Inflammatory macrophage (primary cell): ENCODE measurements at regions not wholly inside any gene's neighbourhood (a gene's known extent, or its start where the extent isn't known, plus 50 kb on each side); places are given as distances from the start of the nearest gene placed in this dataset.
A peak's percentile ranks its signal among the peaks of the same experiment; 100 is the strongest.

ENCODE experiments used
- DNase-seq, 2 donors: peaks; one replicate each; pipeline ENCODE4 v3.0.0-alpha.2; 2020 to 2022

DNA sequence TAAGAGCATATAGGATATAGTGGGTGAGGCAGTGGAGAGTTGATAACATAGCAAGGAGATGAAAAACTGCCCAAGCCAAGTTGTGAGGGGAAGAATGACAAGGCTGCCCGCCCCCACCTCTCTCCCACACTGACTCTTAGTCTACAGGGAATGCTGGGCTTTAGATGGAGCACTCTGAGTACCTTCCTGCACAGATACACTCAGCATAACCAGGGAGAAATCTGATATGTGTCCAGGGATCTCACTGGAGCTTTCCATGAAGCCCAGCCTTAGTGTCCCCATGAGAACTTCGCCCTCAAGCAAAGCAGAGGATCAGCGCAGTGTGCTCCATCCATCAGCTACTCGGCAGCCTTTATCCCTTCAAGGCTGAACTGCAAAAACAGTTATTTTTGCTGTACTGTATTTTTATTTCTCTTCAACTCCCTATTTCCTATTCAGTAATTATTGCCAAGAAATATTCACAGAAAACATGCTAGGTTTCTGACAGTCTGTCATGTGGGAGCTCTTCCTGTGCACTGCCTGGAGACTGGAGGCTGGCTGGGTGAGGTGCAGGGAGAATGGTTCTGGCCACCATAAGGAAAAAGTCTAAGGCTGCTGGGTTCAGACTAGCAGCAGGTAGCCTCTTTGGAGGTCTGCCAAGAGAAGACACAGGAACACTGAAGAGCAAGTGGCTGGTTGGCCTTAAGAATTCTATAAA, 475.2 kb upstream of the PPP2R3A start:
- no peak for DNase-seq

GRCh38 chr3:135491491-135492205, 473.9 kb upstream of the PPP2R3A start:
- DNase-seq: no peak

DNA sequence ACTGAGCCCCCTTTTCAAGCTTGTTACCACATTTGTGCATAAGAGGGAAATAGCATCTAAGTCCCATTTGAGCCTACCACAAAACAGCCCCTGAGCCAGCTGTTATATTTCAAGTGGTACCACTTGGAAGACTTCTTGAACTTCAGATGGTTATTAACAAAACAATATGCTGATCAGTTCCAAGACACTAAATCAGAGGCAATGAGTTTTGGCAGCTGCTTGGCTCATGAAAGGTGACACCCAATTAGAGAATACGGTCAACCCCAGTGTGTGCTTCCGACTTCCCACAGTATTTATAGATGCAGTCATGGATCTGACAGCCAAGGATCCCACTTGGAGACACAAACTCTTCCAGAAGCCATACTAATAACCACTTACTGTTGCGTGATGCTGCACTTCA, 469.6 kb upstream of the PPP2R3A start:
- no peak for DNase-seq

DNA sequence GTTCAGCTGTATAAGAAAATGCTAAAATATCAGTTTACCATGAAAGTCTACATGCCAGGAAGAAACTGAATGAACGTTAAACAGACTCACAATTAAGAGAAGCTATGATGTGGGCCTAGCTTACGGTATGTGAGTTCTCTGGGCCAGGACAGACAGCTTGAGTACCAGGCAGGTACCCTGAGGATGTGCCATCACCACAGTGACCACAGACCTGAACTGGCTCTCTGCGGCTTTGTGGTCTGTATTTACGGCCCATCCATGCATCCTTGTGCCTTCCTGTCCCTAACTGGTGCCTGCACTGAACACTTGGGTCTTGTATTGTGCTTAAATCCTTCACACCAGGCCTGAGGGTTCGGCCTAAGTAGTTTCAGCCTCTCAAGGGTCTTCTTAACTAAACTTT, 467.5 kb upstream of the PPP2R3A start:
- DNase-seq: no peak

DNA sequence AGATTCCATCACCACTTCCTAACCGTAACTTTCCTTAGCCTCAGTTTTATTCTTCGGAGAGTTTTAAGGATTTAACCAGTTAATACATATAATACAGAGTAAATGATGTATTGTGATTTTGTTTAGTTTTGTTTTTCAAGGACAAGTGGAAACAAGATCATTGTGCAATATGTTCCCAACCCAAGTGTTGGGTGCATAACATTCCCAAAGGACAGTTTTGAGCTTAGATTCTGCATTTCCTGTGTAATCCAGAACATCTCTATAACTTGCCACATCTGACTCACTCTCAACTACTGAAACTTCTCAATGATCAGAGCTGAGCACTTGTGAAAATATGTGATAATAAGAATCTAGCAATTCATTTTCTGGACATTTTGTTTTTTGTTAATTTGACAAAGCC, 466.1 kb upstream of the PPP2R3A start:
- no peak for DNase-seq

GRCh38 chr3:135500034-135500433, 465.5 kb upstream of the PPP2R3A start:
- no peak for DNase-seq

DNA sequence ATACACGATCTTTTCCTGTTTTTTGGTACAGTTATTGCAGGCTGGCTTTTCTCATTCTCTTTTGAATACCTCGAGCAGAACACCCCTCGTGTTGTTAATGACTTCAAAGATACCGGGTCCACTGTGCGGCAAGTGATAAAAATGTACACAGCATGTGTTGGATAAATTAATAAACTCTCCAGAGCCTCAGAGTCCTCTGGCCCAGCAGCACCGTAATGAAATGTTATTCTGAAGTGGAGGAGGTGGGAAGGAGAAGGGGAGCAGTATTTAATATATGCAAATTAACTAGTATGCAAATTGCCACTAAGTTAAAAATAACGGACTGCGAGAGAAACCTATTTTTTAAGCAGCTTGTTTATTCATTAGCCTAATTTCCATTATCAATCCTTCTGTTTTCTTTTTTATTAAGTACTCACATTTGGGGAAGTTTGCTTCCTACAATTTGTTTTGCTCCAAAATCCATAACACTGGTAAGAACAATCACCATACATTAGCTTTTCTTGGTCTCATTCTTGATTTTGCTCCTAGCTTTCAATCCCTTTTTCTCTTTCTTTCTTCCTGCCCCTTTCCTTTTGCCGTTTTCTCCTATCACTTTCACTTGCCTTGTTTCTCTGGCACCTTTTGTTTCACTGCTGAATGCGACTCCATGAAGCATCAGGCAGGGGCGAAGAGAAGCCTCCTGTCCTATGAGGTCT, 462.3 kb upstream of the PPP2R3A start:
- no peak for DNase-seq

DNA sequence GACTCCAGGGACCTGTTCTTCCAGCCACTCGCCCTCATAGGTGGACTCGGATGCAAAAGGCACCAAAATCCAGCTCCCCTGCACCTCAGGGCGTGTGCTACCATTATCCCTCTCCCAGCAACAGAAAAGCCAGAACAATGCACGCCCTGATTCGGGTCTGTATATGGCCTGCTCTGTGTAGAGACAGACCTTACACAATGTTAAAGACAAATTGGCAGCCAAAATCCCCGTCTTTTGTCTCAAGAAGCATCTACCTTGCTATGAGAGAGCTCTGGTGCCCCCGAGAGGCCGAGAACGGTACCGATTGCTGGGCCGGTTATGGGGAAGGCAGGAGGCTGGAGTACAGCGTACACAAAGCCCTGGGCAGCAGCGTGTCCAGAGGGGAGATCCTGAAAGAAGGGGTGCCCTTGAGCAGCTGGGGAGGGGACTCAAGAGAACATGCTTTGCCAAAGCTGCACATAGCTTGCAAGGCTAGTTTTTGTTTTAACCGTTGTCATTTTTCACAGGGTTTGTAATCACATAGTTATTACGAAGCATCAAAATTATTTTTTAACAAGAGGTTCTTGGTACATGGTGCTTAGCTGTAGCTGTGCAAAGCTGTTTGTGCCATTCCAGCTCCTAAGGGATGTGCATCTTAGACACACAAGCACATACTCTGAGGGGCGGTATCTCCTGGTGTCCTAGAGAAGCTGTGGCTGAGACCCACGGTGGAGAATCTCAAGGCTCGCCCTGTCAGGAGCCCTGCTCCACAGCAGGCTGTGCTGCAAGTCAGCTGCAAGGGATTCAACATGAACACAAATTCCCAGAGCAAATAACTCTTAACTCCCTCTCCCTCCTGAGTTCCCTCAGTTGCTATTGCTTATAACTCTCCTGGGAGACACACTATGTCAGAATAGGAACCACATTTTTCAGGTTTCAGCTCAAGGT, 461.5 kb upstream of the PPP2R3A start:
- peak; percentile 49 to 60 for DNase-seq

DNA sequence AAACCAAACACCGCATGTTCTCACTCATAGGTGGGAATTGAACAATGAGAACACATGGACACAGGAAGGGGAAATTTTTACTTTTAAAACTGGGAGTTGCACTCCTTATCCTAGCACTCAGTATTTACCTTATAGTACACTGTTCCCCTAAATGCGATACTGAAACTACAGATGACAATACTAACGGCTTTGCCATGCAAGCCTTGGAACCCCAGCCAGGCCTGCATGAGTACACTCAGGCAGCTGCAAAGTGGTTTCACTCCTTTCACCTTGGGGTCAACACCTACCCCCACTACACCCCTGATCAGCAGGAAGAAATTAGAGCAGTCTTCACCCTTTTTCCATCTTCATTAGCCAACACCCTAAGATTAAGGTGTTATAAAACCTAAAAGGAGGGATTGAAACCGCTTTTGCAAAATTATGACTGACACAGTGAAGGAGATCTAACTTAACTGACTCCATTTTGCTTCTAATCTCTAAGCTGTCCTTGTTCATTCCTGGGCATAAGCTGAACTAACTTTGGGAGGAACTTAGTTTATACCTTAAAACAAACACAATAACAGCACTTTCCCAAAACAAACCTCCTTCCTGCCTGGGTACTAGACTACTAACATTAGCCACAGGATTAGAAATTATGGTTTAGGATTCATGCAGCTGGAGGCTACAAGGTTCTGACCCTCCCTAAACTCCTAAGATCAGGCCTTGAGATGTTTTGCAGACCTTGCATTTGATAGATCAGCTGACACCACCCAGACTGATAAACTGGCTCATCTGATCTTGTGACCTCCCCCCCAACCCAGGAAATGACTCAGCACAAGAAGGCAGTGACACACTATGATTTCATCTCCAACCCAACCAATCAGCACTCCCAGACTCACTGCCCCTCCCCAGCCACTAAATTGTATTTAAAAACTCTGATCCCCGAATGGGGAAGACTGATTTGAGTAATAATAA, 452.1 kb upstream of the PPP2R3A start:
- DNase-seq: peak; percentile 35 to 63

GRCh38 chr3:135514060-135514448, 451.5 kb upstream of the PPP2R3A start:
- DNase-seq: no peak

DNA sequence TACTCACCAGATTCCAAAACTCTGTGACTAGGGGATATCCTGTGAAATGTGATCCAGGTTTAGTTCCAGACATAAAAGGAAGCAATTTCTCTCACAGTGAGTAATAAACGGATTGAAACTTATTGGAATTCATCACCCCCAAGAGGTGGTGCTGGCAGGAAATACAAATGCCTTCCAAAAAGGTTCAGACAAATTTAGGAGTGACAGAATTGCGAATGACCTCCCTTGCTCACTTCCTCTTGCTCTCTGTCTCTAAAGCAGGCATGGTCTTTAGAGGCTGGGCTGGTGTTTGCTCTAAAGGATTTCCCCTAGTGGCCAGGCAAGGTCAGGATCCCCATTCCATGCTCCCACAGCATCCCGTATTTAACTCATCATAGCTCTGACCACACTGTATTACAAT, 449.4 kb upstream of the PPP2R3A start:
- DNase-seq: peak in 1 of 2 donors; percentile 7

- no peak for DNase-seq
These were observed 437.0 kb upstream of the PPP2R3A start for GRCh38 chr3:135528413-135529015.

DNA sequence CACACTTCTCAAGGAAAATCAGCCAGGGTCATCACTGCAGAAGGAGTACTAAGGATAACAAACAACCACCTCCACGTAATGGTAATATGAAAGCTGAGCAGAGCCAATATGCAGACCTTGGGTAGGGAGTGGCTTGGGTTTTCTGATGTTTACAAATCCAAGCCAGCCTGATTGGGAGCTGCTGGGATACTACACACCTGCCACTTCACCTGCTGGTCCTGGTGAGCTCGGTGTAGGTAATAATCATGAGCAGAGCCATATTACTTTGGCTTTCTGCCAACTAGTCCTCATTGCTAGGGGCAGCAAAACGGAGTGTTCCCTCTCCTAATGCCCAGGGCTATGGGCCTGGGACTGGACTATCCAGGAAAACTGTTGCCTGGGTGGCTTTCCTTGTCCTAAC, 433.5 kb upstream of the PPP2R3A start:
- no peak for DNase-seq

DNA sequence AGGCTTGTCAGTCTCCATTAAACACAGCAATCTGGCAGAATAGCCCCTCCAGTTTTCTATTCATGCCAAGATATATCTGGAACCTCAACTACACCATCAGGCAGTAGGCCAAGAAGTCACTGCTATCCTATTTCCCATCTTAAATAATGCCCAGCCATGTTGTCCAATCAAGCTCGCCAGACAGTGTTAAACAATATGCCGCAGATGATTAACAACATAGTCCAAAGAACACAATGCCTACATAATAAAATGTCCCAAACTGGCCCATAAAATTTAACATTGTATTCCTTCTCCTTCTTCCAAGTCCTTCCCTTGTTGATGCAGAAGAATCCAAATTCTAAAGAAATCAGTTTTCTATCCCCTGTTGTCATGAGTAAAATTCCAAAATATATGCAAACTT, 427.4 kb upstream of the PPP2R3A start:
- DNase-seq: no peak

DNA sequence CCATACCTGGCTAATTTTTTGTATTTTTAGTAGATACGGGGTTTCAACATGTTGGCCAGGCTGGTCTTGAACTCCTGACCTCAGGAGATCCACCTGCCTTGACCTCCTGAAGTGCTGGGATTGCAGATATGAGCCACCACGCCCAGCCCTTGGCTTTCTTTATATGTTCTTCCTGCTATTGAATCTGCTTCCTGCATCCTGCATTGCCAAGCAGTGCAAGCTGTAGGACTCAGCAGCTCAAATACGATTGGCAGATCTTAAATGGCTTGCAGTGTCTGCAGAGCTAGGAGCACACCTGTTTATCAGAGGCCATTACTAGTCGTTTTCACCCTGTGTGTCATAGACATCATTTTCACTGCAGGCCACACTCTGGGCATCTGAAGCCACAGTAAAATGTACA, 426.2 kb upstream of the PPP2R3A start:
- DNase-seq: no peak

DNA sequence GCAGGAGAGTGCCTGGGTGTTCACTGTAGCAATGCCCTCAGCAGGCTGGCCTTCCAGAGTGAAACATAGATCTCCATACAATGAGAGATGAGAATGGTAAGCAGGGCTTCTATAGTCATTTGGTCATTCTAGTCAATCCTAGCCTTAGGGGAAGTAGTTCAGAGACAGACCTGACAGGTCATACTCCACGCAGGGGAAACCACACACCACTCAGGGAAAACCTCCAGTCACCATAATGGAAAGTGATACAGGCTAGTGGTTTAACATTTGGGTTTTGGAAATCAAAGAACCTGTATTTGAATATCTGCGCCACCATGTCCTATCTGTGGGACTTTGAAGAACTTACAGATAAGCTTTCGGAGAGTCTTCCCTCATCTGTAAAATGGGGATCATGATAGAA, 425.7 kb upstream of the PPP2R3A start:
- DNase-seq: no peak

DNA sequence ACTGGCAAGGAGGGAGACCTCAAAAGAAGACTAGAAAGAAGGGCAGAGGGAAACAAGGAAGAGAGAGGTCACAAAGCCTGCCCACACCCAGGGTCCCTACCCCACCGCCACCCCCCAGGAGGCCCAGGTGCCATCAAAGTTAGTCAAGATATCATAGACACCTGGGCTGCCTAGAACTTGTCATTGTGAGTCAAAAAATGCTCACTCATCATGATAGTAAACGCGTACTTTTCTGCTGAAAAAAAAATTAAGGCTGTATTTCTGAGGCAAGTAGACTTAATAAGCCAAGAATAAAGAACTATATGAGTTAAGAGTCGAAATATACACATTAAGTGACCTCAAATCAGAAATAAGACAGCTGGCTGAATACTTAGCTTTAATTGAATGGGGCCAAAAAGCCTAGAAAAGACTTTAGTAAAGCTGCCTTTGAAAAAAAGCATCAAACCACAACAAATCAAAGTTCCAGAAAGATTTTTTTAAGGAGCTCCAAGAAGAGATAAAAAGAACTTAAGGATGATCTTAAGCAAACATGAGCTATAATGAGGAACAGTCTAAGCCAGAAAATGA, 415.5 kb upstream of the PPP2R3A start:
- DNase-seq: no peak

GRCh38 chr3:135556174-135556573, 409.4 kb upstream of the PPP2R3A start:
- DNase-seq: no peak

DNA sequence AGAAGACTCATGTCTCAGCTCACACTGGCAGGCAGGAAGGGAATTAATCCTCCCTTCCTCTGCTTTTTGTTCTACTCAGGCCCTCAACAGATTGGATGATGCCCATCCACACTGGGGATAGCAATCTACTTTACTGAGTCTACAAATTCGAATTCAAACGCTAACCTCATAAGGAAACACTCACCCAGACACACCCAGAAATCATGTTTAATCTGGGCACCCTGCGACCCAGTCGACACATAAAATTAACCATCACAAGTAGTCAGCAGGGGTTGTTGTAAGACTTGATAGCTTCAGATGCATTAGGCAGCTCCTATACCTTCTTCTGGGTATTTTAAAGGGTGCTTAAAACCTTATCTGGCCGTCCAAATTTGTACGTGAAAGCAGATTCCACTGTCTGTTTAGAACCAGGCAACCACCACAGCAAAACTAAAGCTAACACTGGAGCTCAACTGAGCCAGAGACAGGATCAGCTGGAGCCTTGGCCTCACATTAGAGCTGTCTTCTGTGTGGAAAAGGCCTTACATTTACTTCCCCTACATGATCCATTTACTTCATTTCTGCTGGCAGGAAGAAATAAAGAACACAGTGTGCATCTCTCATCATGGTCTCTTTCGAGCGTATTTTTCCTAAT, 407.3 kb upstream of the PPP2R3A start:
- DNase-seq: no peak

DNA sequence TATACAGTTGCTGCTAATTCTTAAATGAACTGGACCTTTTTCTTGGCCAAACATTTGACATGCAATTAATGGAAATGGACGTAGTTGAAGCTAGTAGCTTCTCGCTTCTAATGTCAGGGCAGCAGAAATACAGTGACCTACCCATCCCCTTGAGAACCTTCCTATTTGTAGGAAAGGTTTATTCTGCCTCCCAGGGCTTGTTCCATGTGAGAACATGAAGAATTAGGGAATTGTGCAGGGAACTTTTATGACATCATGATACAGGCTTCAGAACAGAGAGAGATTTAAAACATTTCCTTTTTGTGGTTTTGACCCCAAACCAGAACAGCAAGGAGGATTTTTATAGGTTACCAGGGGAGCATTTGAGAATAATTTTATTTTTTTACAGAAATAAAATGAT, 406.6 kb upstream of the PPP2R3A start:
- no peak for DNase-seq
